ENCODE measurements at regions not wholly inside any gene's neighbourhood (a gene's known extent, or its start where the extent isn't known, plus 50 kb on each side); places are given as distances from the start of the nearest gene placed in this dataset.
A peak's percentile ranks its signal among the peaks of the same experiment; 100 is the strongest.
"Not testable (repeated sequence)": the region's sequence is repeated elsewhere in the genome, so short reads cannot be mapped to it uniquely, and the experiment has no call there.

DNA sequence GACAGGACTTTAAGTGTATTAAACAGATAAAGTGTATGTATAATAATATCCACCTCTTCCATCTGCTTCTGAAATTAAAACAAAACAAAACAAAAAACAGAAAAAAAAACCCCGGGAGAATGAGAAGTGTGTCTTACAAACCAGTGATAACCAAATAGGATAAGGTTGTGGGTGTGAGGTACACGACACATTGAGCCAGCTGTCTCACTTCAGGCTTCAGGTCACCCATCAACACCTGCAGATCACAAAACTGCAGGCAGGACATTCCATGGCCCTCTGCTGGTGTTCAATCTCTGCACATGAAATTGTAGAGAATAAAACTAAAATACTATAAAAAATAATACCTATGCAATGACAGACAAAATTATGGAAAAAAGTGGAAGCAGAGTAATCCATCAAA lies 339.9 kb downstream of the SFMBT2 start:
- no peak for DNase-seq (ENCODE audit: low read depth in 1 of 2, low spot score in 1 of 2)

DNA sequence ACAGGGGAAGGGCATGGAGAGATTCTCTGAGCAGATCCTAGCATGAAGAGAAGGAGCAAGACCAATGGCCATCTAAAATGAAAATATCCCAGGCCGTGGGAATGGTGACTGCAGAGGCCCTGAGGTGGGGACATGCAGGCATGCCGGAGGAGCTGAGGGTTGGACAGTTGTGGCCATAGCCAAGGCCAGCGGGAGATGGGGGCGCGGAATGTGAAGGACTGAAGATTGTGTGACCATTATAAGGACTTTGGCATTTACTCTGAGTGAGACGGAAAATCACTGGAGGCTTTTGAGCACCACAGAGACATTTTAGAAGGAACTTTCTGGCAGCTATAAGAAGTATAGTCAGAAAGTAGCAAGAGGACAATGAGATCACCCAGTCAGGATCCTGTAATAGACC lies 341.1 kb downstream of the SFMBT2 start:
- no peak for DNase-seq (ENCODE audit: low read depth in 1 of 2, low spot score in 1 of 2)

DNA sequence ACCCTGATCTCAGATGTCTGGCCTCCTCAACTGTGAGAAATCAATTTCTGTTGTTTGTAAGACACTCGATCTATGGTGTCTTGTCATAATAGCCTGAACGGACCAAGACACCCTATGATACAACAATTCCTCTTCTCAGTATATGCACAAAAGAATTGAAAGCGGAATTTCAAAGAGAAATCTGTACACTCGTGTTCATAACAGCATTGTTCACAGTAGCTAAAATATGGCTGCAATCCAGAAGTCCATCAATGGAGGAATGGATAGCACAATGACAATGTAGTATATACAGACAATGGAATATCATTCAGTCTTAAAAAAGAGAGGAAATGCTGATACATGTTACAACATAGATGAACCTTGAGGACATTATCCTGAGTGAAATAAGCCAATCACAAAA lies 354.6 kb downstream of the SFMBT2 start:
- no peak for DNase-seq (ENCODE audit: low read depth in 1 of 2, low spot score in 1 of 2)

DNA sequence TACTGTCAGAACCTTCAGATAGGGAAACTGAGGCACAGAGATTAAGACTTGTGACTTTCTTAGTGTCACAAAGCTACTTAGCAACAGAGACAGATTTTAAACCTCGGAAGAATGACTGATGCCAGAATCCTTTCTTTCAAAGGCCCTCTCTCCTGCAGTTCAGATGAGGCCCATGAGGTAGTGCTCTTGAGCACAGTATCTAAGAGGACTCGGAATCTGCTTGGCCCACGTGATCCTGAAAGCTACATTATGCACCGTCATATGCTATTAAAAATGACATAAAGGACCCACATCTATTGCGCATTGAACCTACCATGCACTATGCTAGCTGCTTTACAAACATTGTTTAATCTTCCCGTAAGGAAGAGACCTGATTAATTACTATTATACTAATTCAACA lies 355.9 kb downstream of the SFMBT2 start:
- no peak for DNase-seq (ENCODE audit: low read depth in 1 of 2, low spot score in 1 of 2)

DNA sequence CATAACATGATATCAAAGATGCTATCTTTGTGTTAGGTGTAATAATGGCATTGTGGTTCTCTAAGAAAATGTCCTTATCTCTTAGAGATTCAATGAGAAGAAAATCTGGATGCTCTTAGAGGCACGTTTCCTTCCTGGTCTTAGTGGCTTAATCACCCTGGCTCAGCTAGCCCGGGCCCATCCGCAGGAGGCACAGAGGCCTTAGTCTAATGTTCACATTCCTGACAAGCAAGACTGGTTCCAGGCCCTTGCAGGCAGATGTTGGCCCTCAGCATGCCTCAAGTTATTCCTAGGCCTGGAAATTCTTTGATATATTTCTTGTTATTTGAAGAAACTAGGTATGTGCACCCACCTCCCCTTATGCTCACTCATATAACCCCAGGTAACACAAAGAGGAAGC lies 357.6 kb downstream of the SFMBT2 start:
- DNase-seq (ENCODE audit: low read depth in 1 of 2, low spot score in 1 of 2) = no peak

DNA sequence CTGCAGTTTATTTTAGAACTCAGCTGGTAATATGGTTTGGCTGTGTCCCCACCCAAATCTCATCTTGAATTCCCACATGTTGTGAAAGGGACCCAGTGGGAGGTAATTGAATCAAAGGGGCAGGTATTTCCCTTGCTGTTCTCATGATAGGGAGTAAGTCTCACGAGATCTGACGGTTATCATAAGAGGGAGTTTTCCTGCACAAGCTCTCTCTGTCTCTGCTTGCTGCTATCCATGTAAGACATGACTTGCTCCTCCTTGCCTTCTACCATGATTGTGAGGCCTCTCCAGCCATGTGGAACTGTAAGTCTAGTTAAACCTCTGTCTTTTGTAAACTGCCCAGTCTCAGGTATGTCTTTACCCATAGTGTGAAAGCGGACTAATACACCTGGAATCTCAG lies 360.8 kb downstream of the SFMBT2 start:
- DNase-seq (ENCODE audit: low read depth in 1 of 2, low spot score in 1 of 2) = not testable (repeated sequence)

DNA sequence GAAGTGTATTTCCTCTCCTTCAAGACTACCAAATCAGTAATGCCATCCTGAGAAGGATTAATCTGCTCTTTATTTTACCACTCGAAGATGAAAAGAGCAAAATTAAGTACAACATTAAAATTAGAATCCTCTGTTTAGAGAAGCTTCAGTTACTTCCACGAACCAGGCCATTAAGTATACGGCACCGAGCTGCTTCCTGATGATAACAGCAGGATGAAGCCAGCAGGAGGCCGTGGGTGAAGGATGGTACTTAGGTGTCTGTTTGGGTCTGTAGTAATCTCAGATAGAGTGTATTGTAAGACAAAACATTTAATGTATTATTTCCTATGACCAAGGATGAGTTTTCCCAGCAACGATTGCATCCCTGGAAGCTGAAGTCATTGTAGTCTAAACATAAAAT lies 362.8 kb downstream of the SFMBT2 start:
- DNase-seq (ENCODE audit: low read depth in 1 of 2, low spot score in 1 of 2) = no peak

DNA sequence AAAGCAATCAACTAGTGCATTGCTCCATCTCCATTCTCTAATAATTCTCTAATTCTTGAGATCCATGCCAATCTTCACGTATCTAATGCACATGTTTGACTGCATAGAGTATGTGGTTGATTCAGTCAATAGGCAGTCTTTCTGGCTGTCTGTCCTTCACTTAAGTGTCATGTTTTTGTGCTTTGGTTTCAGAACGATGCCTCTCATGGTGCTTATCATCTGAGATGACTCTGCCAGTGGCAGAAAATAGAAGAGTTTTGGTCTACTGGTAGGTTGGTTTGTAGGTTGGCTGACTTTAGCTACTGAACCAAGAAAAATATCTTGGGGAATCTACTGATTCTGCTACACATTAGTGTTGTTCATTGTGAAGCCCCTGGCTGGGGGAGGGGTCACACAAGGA lies 364.2 kb downstream of the SFMBT2 start:
- no peak for DNase-seq (ENCODE audit: low read depth in 1 of 2, low spot score in 1 of 2)

DNA sequence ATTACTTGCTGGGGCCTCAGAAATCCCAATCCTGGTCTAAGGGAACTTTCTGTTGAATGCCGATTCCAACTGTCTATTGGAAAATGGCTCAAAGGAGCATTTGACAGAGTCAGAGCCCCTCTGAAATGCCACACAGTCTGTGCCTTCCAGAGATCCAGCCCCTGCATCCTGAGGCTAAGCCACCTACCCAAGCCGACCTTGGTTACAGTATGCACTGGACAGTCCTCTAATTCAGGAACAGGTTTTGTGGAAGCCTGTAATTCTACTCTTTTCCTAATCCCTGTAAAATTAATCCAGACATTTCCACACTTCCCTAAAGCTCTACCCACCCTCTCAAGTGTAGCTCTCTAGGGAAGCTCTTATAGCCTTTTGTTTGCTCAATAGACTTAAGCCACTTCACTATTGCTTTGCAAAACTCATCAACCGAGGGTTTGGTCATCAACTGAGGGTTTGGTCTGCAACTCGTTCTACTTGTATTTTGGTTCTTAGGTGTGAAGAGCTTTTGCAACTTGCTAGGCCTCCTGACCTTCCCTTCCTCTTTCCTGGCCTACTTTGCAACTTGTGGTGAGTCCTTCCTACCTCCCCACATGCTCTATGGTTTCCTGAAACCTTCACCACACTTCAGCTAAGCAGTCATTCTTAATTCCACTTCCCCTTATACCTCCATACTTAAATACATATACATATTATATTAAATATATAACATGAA lies 364.8 kb downstream of the SFMBT2 start:
- no peak for DNase-seq (ENCODE audit: low read depth in 1 of 2, low spot score in 1 of 2)

DNA sequence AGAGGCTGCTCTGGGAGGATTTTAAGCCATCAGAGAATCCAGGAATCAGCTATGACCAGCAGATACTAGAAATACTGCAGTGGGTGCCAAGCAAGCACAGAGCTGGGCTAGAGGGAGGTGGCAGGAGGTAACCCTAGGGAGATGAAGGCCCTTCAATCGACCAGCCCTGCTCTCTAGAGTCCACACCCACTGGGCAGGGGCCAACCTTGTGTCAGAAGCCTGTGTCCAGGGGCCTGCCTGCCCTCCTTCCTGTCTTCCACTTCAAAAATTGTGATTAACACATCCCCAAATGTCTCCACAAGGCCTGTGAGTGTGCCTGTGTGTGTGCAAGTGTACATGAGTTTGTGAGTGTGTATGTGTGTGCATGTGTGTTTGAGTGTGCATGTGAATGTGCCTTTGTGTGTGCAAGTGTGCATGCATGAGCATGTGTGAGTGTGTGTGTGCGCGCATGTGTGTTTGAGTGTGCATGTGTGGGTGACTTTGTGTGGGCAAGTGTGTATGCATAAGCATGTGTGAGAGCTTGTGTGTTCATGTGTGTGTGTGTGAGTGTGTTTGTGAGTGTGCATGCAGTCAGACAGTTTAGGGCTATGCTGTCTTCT lies 367.7 kb downstream of the SFMBT2 start:
- DNase-seq (ENCODE audit: low read depth in 1 of 2, low spot score in 1 of 2) = no peak

DNA sequence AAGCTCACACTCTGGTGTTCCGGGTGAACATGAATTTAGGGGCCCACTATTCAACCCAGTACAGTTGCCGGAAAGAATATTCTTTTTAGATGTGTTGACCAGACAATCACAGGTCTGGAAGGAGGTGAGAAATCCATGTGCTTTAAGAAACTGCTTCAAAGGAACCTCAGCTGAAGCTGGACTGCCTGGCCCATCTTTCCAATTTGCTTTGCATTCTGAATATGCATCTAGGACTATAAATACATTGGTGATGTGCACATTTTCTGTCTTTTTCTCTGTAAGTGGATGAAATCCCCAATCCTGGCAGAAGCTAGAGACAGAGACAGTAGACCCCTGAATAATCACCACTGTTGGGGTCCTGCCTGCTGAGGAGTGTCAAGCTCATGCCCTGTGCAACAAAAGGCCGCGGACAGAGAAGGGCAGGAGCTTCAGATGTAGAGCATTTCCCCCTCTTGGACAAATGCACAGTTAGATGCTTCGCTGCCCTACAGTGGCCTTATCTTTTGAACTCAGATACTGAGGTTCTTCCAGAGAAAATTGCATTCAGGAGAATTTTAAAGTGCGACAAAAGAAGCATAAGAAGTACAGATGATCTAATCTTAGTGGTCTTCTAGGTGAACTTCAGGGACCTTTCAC lies 368.3 kb downstream of the SFMBT2 start:
- no peak for DNase-seq (ENCODE audit: low read depth in 1 of 2, low spot score in 1 of 2)

DNA sequence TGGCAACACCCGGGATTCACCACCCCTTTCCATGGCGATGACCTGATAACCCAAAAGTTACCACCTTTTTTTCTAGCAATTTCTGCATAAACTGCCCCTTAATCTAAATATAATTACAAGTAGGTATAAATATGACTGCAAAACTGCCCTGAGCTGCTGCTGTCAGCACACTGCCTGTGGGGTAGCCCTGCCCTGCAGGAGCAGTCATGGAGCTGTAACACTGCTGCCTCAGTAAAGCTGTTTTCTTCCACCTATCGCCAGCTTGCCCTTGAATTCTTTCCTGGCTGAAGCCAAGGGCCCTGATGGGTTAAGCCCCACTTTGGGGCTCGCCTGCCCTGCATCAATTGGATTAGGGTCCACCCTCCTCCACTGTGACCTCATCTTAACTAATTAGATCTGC lies 368.8 kb downstream of the SFMBT2 start:
- DNase-seq (ENCODE audit: low read depth in 1 of 2, low spot score in 1 of 2) = no peak

DNA sequence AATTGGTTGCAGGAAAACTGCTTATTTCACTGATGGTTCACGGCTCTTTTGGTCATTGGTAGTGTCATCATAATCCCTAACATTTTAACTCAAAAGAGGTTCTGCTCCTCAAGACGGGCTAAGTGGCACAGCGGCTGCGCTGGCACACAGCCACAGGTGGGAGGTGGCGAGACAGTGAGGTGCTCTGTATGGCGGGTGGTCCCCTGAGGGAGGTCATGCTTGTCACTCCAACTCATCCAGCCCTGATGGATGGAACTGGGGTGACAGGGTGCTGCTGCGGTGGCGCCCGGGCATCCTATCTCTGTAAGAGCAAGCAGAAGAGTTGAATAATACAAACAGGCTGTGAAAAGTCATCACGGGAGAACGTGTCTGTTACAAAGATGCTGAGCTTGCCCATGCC lies 370.2 kb downstream of the SFMBT2 start:
- DNase-seq (ENCODE audit: low read depth in 1 of 2, low spot score in 1 of 2) = no peak

DNA sequence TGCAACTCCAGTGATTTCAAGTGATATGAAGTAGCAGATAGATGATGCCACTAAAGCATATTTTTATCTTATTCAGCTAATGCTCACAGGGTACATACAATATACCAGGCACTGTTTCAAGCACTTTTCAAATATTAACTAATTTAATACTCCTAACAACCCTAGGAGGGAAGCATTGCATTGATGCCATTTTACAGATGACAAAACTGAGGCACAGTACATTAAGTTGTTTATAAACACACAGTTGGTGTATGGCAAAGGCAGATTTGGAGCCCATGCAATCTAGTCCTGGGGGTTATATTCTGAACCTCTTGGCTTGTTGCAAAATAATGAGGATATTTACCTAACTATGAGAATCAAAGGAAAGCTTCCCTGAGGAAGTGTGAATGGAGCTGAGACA lies 371.0 kb downstream of the SFMBT2 start:
- DNase-seq (ENCODE audit: low read depth in 1 of 2, low spot score in 1 of 2) = no peak

DNA sequence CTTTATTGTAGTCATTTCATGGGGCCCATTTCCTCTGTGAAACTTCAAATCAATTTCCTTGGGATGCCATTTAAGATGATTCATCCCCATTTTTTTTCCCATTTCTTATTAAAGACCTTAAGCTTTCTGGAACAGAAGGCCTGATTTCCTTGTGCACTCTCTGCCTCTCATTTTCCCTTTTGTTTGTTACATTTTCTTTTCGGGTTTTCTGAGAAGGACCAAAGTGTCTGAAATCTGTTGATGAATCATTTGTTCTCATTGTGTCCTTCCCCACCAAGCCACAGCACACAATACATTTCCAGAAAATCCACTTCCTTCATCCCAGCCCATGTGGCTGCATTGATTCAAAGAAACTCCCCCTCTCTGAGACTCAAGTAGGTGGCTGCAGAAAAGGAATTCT lies 372.4 kb downstream of the SFMBT2 start:
- DNase-seq (ENCODE audit: low read depth in 1 of 2, low spot score in 1 of 2) = no peak

DNA sequence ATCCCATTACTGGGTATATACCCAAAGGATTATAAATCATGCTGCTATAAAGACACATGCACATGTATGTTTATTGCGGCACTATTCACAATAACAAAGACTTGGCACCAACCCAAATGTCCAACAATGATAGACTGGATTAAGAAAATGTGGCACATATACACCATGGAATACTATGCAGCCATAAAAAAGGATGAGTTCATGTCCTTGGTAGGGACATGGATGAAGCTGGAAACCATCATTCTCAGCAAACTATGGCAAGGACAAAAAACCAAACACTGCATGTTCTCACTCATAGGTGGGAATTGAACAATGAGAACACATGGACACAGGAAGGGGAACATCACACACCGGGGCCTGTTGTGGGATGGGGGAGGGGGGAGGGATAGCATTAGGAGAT lies 373.4 kb downstream of the SFMBT2 start:
- not testable (repeated sequence) for DNase-seq (ENCODE audit: low read depth in 1 of 2, low spot score in 1 of 2)

DNA sequence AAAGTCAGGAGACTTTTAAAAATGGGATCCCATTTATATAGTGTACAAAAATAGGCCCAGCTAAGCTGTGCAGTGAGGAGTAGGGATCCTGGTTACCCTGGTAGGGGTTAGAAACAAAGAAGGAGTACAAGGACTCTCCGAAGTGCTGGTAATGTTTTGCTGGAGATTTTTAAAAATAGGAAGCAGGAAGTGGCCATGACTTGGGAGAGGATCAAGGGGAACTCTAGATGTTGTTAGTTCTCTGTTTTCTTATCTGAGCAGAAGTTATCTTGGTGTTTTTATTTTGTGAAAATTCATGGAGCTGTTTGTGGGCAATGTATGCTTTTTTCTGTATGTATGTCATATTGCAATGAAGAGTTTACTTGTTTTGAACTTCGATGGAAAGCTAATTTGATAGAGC lies 373.9 kb downstream of the SFMBT2 start:
- no peak for DNase-seq (ENCODE audit: low read depth in 1 of 2, low spot score in 1 of 2)

DNA sequence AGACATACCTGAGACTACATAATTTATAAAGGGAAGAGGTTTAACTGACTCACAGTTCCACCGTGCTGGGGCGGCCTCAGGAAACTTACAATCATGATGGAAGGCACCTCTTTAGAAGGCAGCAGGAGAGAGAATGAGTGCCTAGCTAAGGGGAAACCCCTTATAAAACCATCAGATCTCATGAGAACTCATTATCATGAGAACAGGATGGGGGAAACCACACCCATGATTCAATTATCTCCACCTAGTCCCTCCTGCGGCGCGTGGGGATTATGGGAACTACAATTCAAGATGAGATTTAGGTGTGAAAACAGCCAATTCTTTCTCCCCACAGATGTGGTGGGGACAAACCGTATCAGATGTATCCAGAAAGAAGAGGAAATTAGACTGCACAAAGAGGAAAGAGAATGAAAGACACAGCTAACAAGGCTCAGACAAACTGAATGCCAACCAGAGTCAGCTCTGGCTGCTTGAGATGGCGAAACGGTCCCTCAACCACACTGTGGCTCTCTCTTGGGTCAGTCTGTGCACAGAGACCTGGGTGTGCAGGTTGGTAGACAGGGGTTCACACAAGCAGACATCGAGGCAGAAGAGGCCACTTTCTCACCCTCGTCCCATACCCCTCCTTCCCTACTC lies 375.6 kb downstream of the SFMBT2 start:
- DNase-seq (ENCODE audit: low read depth in 1 of 2, low spot score in 1 of 2) = peak in 1 of 2 donors; percentile 5

DNA sequence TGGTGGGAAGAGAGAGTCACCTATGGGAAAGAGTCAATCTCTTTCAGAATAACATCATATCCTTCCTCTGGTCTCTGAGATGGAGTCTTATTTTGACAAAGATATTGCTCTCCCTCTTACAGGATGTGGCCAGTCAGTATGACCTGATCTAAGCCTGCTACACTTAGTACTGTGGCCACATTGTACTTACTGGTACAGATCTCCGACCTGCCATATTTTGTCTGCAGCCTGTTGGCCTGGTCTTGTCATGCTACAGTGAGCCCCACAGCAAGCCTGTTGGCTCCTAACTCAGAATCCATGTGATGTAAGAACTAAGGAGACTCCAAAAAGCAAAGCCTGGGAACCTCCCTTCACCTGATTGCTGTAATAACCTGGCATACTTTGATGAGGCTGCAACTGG lies 377.8 kb downstream of the SFMBT2 start:
- DNase-seq (ENCODE audit: low read depth in 1 of 2, low spot score in 1 of 2) = no peak

DNA sequence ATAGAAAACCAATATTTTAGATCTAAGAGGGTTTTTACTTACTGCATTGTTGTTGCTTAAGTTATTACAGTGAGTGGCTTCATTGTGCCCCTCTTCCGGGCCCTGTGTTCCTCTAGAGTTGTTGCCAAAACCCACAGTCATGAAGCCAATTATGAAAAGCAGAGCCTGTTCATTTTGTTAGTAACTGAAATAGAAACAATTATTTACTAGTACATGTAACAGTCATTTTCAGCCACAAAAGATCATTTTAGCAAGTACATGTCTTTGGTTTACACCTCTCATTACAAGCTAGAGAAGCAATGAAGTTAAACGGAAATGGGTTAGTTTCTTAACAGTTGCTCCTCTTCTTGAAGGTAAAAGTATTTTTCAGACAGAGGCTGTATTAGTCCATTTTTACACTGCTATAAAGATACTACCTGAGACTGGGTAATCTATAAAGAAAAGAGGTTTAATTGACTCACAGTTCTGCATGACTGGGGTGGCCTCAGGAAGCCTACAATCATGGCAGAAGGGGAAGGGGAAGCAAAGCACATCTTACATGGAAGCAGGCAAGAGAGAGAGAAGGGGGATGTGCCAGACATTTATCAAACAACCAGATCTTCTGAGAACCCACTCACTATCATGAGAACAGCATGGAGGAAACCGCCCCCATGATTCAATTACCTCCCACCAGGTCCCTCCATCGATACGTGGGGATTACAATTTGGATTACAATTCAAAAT lies 380.5 kb downstream of the SFMBT2 start:
- no peak for DNase-seq (ENCODE audit: low read depth in 1 of 2, low spot score in 1 of 2)

DNA sequence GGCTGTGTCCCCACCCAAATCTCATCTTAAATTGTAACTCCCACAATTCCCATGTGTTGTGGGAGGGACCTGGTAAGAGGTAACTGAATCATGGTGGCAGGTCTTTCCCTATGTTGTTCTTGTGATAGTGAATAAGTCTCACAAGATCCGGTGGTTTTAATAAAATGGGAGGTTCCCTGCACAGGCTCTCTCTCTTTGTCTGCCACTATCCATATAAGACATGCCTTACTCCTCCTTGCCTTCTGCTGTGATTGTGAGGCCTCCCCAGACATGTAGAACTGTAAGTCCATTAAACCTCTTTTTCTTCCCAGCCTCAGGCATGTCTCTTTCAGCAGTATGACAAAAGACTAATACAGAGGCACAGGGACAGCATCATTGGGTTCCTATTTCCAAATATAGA lies 381.2 kb downstream of the SFMBT2 start:
- no peak for DNase-seq (ENCODE audit: low read depth in 1 of 2, low spot score in 1 of 2)

DNA sequence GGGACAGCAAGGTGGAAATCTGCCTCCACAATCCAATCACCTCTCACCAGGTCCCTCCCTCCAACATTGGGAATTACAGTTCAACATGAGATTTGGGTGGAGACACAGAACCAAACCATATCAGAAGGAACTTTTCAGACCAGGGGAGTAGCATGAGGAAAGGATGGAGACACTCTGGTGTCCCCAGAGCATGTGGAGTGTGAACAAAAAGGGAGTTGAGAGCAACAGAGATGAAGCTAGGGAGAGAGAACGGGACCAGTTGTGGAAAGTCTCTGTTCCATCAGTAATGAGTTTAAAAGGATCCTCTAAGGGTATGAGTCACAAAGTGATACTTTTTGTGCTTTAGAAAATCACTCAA lies 382.0 kb downstream of the SFMBT2 start:
- no peak for DNase-seq (ENCODE audit: low read depth in 1 of 2, low spot score in 1 of 2)

Data from activated T-helper 1 cell treated with anti-CD3 and anti-CD28 coated beads, Interleukin-2, amount 50 U/mL, for 16 hours (primary cell).